ENCODE measurements at regions not wholly inside any gene's neighbourhood (a gene's known extent, or its start where the extent isn't known, plus 50 kb on each side); places are given as distances from the start of the nearest gene placed in this dataset.

DNA sequence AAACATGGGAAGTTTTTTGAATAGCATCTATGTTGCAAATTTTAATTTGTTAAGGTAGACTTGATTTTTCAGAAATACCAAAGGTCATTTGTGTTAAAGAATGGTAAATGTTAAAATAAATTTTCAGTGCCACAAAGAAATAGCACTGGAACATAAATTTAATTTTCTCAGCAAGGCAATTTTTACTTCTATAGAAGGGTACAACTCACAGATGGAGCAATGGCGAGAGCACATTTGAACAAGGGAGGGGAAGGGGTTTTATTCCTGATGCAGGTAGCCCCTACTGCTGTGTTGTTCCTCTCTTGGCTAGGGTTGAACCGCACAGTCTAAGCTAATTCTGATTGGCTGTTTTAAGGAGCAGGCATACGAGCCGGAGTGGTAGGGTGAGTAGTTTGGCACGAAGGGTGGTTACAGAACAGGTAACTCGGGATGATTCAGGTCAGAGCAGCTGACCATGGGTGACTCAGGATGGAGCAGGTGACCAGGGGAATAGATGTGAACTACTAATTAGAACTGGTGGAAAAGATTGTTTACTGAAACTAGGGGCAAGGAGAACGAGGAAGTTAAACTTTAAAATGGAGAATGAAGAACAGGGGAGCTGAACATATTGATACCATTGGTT is 50.1 kb upstream of the PSME4 start:
- no peak overlapping the region for H3K4me3 ChIP-seq (ENCODE audit: low read length)
- no peak overlapping the region for H3K9ac ChIP-seq (ENCODE audit: low read length)
- H3K79me2 ChIP-seq (ENCODE audit: low read length) = no peaks in the 10 kb centered on the region
- peaks cover 8% of the 10 kb centered on the region; the same call in 1 of the 2 replicates for H3K9me3 ChIP-seq (ENCODE audit: insufficient read depth, low read length)
- no peaks in the 10 kb centered on the region for H3K4me1 ChIP-seq (ENCODE audit: low read length)
- no peaks in the 10 kb centered on the region for H4K20me1 ChIP-seq (ENCODE audit: insufficient read depth, low read length)
- H3K36me3 ChIP-seq (replicated peaks; ENCODE audit: low read depth, low read length) = peaks cover 7% of the 10 kb centered on the region
- H2AFZ ChIP-seq (ENCODE audit: low read depth, low read length) = no peak overlapping the region
- TF ChIP-seq, protein P1, sequence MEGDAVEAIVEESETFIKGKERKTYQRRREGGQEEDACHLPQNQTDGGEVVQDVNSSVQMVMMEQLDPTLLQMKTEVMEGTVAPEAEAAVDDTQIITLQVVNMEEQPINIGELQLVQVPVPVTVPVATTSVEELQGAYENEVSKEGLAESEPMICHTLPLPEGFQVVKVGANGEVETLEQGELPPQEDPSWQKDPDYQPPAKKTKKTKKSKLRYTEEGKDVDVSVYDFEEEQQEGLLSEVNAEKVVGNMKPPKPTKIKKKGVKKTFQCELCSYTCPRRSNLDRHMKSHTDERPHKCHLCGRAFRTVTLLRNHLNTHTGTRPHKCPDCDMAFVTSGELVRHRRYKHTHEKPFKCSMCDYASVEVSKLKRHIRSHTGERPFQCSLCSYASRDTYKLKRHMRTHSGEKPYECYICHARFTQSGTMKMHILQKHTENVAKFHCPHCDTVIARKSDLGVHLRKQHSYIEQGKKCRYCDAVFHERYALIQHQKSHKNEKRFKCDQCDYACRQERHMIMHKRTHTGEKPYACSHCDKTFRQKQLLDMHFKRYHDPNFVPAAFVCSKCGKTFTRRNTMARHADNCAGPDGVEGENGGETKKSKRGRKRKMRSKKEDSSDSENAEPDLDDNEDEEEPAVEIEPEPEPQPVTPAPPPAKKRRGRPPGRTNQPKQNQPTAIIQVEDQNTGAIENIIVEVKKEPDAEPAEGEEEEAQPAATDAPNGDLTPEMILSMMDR (IDR thresholded peaks at IDR 0.05; ENCODE audit: low read depth, low read length) = no peak
- TF ChIP-seq EZH2phosphoT487 (IDR thresholded peaks at IDR 0.05; ENCODE audit: low read depth) = no peak
- H3K4me2 ChIP-seq (ENCODE audit: low read length) = no peak overlapping the region
- no peaks in the 10 kb centered on the region for H3K27me3 ChIP-seq (ENCODE audit: low read depth, low read length)
- H3K27ac ChIP-seq (ENCODE audit: low read length) = no peak overlapping the region

All from OCI-LY3 (cell line).